Neural progenitor cell (in vitro differentiated cells): ENCODE measurements at regions not wholly inside any gene's neighbourhood (a gene's known extent, or its start where the extent isn't known, plus 50 kb on each side); places are given as distances from the start of the nearest gene placed in this dataset.
"Not testable (repeated sequence)": the region's sequence is repeated elsewhere in the genome, so short reads cannot be mapped to it uniquely, and the experiment has no call there.

Experiments used
- DNase-seq: peaks from one replicate; pipeline ENCODE4 v3.0.0-alpha.2; 2016; ENCODE audit warnings: low spot score
- H2AFZ ChIP-seq: fragments of 200-600 bp; sonication (generic); replicated peaks from 2 replicates; pipeline ENCODE4 v1.6.1; 2016; ENCODE audit warnings: antibody characterized with exemption
- H3F3A ChIP-seq: fragments of 200-600 bp; sonication (generic); 2 replicates; pipeline ENCODE4 v1.6.1; 2016; ENCODE audit warnings: antibody characterized with exemption, low read depth
- H3K27ac ChIP-seq: fragments of 200-600 bp; sonication (generic); 2 replicates; pipeline ENCODE4 v1.5.1; 2016; ENCODE audit warnings: mild to moderate bottlenecking
- H3K27me3 ChIP-seq: fragments of 200-600 bp; sonication (generic); 2 replicates; pipeline ENCODE4 v1.6.1; 2016; ENCODE audit warnings: mild to moderate bottlenecking, moderate library complexity
- H3K36me3 ChIP-seq: fragments of 200-600 bp; sonication (generic); 2 replicates; pipeline ENCODE4 v1.5.1; 2016
- H3K4me1 ChIP-seq: fragments of 200-600 bp; sonication (generic); 2 replicates; pipeline ENCODE4 v1.6.1; 2016; ENCODE audit warnings: mixed run types
- H3K4me2 ChIP-seq: fragments of 200-600 bp; sonication (generic); 2 replicates; pipeline ENCODE4 v1.6.1; 2016
- H3K4me3 ChIP-seq: fragments of 200-600 bp; sonication (generic); 2 replicates; pipeline ENCODE4 v1.5.1; 2016
- H3K79me2 ChIP-seq: fragments of 200-600 bp; sonication (generic); 2 replicates; pipeline ENCODE4 v1.6.1; 2016; ENCODE audit warnings: low read depth
- H3K9ac ChIP-seq: fragments of 200-600 bp; sonication (generic); 2 replicates; pipeline ENCODE4 v1.6.1; 2016
- H3K9me3 ChIP-seq: fragments of 200-600 bp; sonication (generic); 2 replicates; pipeline ENCODE4 v1.5.1; 2016; ENCODE audit warnings: low read depth
- H4K20me1 ChIP-seq: fragments of 200-600 bp; sonication (generic); 2 replicates; pipeline ENCODE4 v1.6.1; 2016; ENCODE audit warnings: low read depth
- H3K27ac Mint-ChIP-seq: 3 replicates; pipeline ENCODE4 v1.8.0; 2021; ENCODE audit warnings: mixed read lengths
- H3K27me3 Mint-ChIP-seq: 2 replicates; pipeline ENCODE4 v1.8.0; 2022; ENCODE audit warnings: low read depth, mild to moderate bottlenecking, inconsistent platforms, moderate library complexity, mixed read lengths; ENCODE audit not compliant: insufficient read depth
- H3K36me3 Mint-ChIP-seq: 3 replicates; pipeline ENCODE4 v1.8.0; 2021; ENCODE audit warnings: mixed read lengths
- H3K4me1 Mint-ChIP-seq: 3 replicates; pipeline ENCODE4 v1.8.0; 2021; ENCODE audit warnings: mixed read lengths
- H3K4me3 Mint-ChIP-seq: 3 replicates; pipeline ENCODE4 v1.8.0; 2021; ENCODE audit warnings: mild to moderate bottlenecking, moderate library complexity, mixed read lengths
- H3K9me3 Mint-ChIP-seq: 3 replicates; pipeline ENCODE4 v1.8.0; 2020; ENCODE audit warnings: mixed read lengths
- EZH2 ChIP-seq: fragments of 200-600 bp; sonication (generic); IDR thresholded peaks from 2 replicates; pipeline ENCODE4 v1.6.1; 2017; ENCODE audit warnings: antibody characterized with exemption, mild to moderate bottlenecking, moderate library complexity
- EZH2phosphoT487 ChIP-seq: fragments of 200-600 bp; sonication (generic); IDR thresholded peaks from 2 replicates; pipeline ENCODE4 v1.6.1; 2017; ENCODE audit warnings: antibody characterized with exemption
- TF ChIP-seq, protein P1 (sequence below): fragments of 200-600 bp; sonication (generic); IDR thresholded peaks from 2 replicates; pipeline ENCODE4 v1.5.1; 2017; ENCODE audit warnings: antibody characterized with exemption, mild to moderate bottlenecking

DNA sequence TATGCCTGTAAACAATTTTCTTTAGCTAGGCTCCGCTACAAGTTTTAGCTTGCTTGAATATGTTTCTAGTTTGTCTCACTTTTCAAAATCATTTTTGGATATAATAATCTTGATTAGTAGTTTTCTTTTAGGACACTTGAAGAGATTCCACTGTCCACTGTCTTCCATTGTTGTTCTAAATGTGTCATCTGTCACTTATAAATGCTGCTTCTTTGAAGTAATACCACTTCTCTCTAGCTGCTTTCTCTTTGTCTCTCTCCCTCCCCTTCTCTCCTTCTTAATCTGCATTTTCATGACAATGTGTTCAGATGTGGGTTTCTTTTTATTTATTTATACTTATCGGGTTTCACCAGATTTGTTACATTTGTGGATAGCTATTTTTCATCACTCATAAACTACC lies 73.7 kb upstream of the DPP10 start:
- no peaks in the 10 kb centered on the region for H3K36me3 Mint-ChIP-seq
- no peak for DNase-seq
- H3K27ac Mint-ChIP-seq, result no peak overlapping the region
- no peaks in the 10 kb centered on the region for H3K27me3 Mint-ChIP-seq
- no peaks in the 10 kb centered on the region for H3K4me1 ChIP-seq
- H4K20me1 ChIP-seq, result no peaks in the 10 kb centered on the region
- H3K9ac ChIP-seq, result no peak overlapping the region
- no peak overlapping the region for H3K4me3 ChIP-seq
- no peak overlapping the region for H3K4me3 Mint-ChIP-seq
- H3K27me3 ChIP-seq, result no peaks in the 10 kb centered on the region
- peaks cover 11% of the 10 kb centered on the region for H3F3A ChIP-seq
- no peak overlapping the region for H3K4me2 ChIP-seq
- peaks cover 24% of the 10 kb centered on the region for H3K9me3 Mint-ChIP-seq
- H3K4me1 Mint-ChIP-seq, result no peaks in the 10 kb centered on the region
- H3K36me3 ChIP-seq, result peaks cover 4% of the 10 kb centered on the region
- H3K9me3 ChIP-seq, result peaks cover 20% of the 10 kb centered on the region
- H3K79me2 ChIP-seq, result no peaks in the 10 kb centered on the region
- no peak overlapping the region for H2AFZ ChIP-seq
- TF ChIP-seq, protein P1, sequence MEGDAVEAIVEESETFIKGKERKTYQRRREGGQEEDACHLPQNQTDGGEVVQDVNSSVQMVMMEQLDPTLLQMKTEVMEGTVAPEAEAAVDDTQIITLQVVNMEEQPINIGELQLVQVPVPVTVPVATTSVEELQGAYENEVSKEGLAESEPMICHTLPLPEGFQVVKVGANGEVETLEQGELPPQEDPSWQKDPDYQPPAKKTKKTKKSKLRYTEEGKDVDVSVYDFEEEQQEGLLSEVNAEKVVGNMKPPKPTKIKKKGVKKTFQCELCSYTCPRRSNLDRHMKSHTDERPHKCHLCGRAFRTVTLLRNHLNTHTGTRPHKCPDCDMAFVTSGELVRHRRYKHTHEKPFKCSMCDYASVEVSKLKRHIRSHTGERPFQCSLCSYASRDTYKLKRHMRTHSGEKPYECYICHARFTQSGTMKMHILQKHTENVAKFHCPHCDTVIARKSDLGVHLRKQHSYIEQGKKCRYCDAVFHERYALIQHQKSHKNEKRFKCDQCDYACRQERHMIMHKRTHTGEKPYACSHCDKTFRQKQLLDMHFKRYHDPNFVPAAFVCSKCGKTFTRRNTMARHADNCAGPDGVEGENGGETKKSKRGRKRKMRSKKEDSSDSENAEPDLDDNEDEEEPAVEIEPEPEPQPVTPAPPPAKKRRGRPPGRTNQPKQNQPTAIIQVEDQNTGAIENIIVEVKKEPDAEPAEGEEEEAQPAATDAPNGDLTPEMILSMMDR, result no peak
- H3K27ac ChIP-seq, result no peak overlapping the region

GRCh38 chr2:114371721-114372120 lies 70.7 kb upstream of the DPP10 start:
- not testable (repeated sequence) for H3K27me3 ChIP-seq, H3K27ac ChIP-seq, H3K27me3 Mint-ChIP-seq, H3K36me3 ChIP-seq, H3K4me2 ChIP-seq, H3K9ac ChIP-seq, H3K4me3 ChIP-seq, H3K27ac Mint-ChIP-seq, H4K20me1 ChIP-seq, H2AFZ ChIP-seq, H3K4me3 Mint-ChIP-seq, H3K4me1 Mint-ChIP-seq, H3K36me3 Mint-ChIP-seq, DNase-seq, H3K79me2 ChIP-seq, H3K4me1 ChIP-seq
- peaks cover 11% of the 10 kb centered on the region for H3F3A ChIP-seq
- H3K9me3 ChIP-seq, result peaks cover 20% of the 10 kb centered on the region
- H3K9me3 Mint-ChIP-seq, result peaks cover 24% of the 10 kb centered on the region

GRCh38 chr2:114373591-114373990 lies 68.8 kb upstream of the DPP10 start:
- H3K27me3 ChIP-seq, result no peaks in the 10 kb centered on the region
- H3K4me3 ChIP-seq, result no peak overlapping the region
- H3K27ac ChIP-seq, result no peak overlapping the region
- peaks cover 11% of the 10 kb centered on the region for H3F3A ChIP-seq
- no peak overlapping the region for H3K4me2 ChIP-seq
- peaks cover 4% of the 10 kb centered on the region for H3K36me3 ChIP-seq
- H4K20me1 ChIP-seq, result no peaks in the 10 kb centered on the region
- H3K79me2 ChIP-seq, result no peaks in the 10 kb centered on the region
- Mint-ChIP-seq H3K9me3 (peaks cover 18% of the 10 kb centered on the region), H3K4me3 (no peak overlapping the region), H3K27me3 (peaks cover 2% of the 10 kb centered on the region), H3K36me3 (no peaks in the 10 kb centered on the region), H3K27ac (no peak overlapping the region), H3K4me1 (no peaks in the 10 kb centered on the region)
- H2AFZ ChIP-seq, result no peak overlapping the region
- peaks cover 11% of the 10 kb centered on the region for H3K9me3 ChIP-seq
- H3K4me1 ChIP-seq, result no peaks in the 10 kb centered on the region
- no peak for DNase-seq
- TF ChIP-seq, protein P1, result no peak
- no peak overlapping the region for H3K9ac ChIP-seq

DNA sequence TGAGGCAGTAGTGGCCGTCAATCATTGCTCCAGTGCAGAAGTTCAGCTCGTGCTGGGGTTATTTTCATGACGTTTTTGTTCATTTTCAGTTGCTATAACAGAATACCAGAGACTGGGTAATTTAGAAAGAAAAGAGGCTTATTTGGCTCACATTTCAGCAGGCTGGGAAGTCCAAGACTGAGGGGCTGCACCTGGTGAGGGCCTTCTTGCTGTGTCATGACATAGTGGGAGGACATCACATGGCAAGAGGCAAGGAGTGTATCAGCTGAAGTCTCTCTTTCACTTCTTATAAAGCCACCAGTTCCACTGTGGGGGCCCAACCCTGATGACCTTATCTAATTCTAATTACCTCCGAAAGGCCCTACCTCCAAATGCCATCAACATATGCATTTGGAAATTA lies 58.0 kb upstream of the DPP10 start:
- no peaks in the 10 kb centered on the region for H3K27me3 ChIP-seq
- Mint-ChIP-seq H3K4me3 (no peak overlapping the region), H3K4me1 (no peaks in the 10 kb centered on the region), H3K27ac (no peak overlapping the region), H3K27me3 (peaks cover 5% of the 10 kb centered on the region), H3K36me3 (no peaks in the 10 kb centered on the region), H3K9me3 (no peaks in the 10 kb centered on the region)
- no peaks in the 10 kb centered on the region for H3F3A ChIP-seq
- no peak overlapping the region for H2AFZ ChIP-seq
- H3K79me2 ChIP-seq, result no peaks in the 10 kb centered on the region
- H3K36me3 ChIP-seq, result no peaks in the 10 kb centered on the region
- H3K27ac ChIP-seq, result no peak overlapping the region
- no peak for DNase-seq
- TF ChIP-seq EZH2 (no peak), EZH2phosphoT487 (no peak)
- TF ChIP-seq, protein P1, result no peak
- no peaks in the 10 kb centered on the region for H3K9me3 ChIP-seq
- no peak overlapping the region for H3K9ac ChIP-seq
- H4K20me1 ChIP-seq, result no peaks in the 10 kb centered on the region
- H3K4me2 ChIP-seq, result no peak overlapping the region
- no peak overlapping the region for H3K4me3 ChIP-seq
- peaks cover 9% of the 10 kb centered on the region for H3K4me1 ChIP-seq
